GM21576 (cell line): ENCODE measurements at regions not wholly inside any gene's neighbourhood (a gene's known extent, or its start where the extent isn't known, plus 50 kb on each side); places are given as distances from the start of the nearest gene placed in this dataset.

Source experiments
- ATAC-seq: cut with Tn5 transposase; IDR thresholded peaks from one replicate; pipeline ENCODE4 v1.9.1; 2021; ENCODE audit warnings: mild to moderate bottlenecking, moderate library complexity; ENCODE audit not compliant: unreplicated experiment

DNA sequence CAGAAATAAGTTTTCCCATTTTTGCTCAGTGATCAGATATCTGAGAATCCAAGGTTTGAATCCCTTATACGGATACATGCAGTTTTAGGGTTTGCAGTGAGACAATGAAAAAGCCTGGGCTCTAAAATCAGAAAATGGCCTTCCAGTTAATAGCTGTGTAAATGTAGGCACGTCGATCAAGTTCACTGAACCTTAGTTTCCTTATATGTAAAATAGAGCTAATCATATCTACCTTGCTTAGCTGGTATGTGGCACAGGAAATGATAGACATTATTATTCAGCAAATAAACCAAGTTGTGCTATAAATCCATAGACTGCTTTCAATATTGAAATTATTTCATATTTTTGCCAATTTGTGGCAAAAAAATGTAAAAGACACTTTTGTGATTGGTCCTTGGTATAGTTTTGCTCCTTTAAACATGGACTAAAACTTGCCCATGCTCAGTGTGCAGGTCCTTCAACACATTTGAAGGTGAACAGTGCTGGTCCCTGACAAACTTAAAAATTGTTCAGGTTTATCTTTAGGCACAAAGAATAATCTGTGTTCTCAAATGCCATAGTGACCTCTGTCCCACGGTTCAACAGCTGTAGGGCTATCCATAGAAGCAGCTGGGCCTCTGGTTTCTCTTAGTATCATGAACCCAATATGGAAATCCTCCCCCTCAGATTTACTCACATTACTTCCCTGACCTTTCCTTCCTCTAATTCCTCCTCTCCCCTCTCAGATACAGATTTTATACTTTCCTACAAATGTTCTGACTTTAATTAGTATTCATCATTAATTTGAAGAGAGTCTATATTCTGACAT, 51.0 kb downstream of the CCDC54 start:
- ATAC-seq = no peak

DNA sequence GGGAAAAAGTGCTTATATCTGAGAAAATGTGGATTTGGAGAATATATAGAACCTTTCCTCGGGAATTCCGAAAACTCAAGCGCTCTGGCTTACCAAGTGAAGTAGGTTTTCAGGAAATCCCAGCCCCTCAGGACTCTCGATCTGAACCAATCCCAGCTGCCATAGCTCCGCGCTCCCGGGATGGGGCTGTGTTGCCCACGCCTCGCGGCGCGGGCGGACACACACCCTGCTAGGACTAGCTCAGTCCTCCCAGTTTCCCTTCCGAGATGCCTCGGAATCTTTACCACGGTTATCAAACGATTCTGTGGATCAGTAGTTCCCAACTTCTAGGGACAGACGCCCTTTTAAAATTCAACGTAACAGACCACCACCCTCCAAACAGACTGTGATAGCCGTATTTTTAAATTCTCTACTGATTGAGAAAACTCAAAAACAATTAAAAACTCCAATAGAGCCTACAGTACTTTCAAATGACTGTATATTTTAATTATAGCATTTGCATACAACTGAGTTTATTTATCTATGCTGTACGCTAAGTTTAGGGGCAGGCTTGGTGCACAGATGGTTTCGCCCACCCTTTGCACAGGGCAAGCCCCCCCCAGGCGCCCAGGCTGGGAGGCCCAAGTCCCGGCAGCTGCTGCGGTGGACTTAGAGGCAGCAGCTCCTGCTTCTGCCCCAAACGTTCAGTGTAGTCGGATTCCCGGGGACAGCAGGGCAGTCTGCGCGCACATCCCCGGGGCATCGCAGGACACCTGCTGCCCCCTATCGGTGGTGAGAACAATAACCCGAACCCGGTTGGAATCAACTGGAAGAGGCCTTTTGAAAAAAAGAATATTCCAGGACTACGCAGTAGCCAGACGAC, 52.3 kb downstream of the CCDC54 start:
- peak; percentile 60 for ATAC-seq

DNA sequence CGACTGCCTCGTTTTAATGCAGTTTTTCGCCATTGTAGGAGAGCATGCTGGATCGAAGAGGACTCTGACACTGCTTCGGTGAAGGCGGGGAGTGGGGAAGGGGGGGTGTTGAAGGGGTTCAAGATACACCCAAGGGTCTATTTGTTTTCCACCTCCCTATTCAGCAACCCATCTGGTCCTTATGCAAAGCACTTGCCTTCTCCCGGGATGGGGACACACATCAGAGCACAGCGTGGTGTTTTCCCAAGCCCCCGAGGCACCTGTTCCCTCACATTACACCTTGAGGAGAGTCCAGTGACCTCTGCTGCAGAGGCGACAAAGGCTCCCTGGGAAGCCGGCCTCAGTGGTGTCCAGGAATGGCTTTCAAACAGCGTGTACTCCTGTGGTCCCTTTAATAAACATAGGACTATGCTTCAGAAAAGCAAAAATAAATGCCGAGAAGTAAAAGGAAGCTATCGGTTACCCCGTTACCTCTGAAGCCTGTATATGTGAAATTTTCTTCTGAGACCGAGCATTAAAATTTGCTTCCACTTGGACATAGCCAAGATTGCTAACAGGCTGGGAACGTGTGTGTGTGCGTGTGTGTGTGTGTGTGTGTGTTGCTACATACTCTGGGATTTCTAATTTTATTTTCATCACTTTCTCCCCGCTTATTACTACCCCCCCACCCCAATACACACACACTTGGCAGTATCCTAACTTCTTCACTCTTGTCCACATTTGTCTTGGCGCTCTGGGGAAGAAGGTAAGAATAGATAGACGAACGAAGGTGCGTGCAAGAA, 53.2 kb downstream of the CCDC54 start:
- ATAC-seq = no peak

DNA sequence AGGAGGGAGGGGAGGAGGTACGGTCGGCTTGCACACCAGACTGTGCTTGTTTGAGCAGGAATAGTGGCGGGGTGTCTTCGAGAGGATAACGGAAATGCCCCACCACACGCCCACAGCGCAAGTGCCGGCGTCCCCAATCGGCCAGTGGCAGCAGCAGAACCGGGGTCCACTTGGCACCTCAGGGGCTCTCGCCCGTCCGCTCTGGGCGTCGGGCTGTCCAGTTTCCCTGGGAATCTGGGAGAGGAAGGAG, 53.7 kb downstream of the CCDC54 start:
- peak; percentile 23 for ATAC-seq

DNA sequence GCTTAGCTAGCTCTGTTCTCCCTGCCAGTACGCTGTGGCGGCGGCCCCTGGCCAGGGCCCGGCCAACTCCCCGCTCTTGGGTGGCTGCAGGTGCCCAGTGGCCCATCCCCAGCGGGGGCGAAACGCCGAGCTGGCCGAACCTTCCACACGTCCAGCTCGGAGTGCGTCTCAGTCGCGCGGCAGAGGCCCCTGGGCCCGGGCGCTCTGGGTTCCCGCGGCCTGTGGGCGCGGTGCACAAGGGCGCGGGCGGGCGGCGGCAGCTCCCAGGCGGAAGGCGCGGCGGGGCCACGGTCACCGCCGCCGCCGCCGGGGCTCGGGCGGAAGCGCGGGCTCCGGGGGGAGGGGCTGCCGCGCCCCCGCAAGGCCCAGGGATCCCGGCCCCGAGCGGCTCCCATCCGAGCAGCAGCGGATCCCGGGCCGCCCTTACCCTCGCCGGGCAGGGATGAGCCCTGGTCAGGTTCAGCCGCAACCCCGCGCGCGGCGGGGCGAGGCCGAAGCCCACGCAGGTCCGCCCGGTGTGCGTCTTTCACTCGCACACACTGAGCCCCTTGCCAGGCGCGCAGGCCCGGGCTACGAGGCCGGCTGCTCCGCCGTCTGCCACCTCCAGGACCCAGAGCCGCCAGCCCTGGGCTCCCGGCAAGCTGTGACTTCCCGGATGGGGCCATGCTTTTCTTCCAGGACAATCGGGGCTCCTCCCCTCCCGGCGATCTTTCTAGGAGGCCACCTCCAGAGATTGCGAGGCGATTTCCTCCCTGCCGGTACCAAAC, 54.2 kb downstream of the CCDC54 start:
- ATAC-seq = peak; percentile 57

DNA sequence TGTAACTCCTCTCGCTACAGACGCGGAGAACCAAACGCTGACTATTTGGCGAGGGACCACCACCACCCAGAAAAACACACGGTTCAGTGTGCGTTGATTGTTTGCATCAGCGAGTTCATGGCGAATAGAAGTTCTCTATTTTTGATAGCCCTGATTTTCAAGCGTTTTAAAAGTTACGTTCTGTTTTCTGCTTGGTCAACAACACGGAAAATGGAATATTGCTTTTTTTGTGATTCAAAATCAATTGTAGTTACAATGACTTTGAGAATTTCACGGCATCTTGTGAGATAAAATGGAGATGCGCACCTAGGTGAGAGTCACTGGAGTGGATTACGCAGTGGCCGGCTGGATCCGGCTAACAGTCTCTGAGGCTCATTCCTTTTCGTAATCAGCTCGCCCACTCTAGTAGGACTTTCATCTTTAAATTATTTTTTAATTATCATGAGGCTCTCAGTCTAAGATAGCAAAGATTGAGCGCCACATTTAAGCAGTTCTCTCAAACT, 54.8 kb downstream of the CCDC54 start:
- ATAC-seq = no peak

GRCh38 chr3:107432646-107433045, 55.4 kb downstream of the CCDC54 start:
- no peak for ATAC-seq

- ATAC-seq = no peak
These were observed 58.8 kb downstream of the CCDC54 start for GRCh38 chr3:107436029-107436428.

GRCh38 chr3:107438671-107439070, 61.4 kb downstream of the CCDC54 start:
- no peak for ATAC-seq

DNA sequence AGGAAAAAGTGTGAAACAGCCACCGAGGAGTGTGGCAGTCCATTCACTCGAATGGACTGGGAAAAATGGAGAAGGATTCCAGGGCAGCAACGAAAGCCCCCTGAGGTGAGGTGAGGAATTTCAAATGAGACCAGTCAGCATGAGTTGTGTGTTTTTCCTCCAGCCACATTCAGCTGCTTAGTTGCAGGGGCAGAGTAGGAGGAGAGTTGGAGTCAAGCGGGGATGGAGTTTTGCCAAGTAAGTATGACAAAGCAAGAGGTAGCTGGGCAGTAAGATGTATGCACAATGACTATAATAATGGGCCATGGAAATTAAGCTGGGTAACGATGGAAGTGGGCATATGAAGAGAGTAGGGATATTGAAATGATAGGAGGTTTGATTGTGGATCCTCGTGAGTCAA, 64.4 kb downstream of the CCDC54 start:
- ATAC-seq = no peak

GRCh38 chr3:107443461-107443860, 66.2 kb downstream of the CCDC54 start:
- ATAC-seq = no peak

DNA sequence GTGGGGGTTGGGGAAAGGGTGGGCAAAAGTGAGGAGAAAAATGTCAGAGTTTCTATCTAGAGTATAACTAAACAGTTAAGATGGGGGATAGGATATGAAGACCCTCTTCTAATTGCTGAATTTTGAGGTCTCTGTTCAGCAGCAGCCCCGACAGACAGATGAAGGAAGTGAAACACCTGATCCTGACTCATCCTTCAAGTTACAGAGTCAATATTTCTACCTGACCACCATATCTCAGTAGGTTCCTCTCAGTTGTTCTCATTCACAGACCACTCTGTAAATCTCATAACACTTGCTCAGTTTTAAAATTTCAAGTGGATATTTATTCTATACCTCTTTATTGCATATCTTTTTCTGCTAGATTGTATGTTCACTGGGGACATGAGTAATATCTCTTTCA, 69.5 kb downstream of the CCDC54 start:
- ATAC-seq = peak; percentile 84

- ATAC-seq = no peak
These were observed 72.4 kb upstream of the BBX start for GRCh38 chr3:107450254-107450893.

DNA sequence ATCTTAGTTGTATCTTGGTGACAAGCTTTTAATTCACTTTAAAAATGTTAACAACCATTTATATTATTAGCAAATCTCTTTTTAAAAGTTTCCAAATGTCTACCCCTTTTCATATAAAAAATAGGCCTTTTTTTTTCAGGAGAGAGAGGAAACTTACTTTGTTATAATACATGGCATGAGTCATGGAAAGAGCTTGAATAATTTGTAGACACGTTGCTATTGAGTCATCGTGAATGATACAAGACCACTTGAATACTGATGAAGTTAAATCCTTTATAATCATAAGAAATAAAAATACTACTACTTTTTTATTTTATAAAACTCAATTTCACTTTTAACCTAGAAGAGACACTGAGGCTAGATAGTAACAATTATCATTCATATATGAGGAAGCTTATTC, 70.3 kb upstream of the BBX start:
- ATAC-seq = no peak

DNA sequence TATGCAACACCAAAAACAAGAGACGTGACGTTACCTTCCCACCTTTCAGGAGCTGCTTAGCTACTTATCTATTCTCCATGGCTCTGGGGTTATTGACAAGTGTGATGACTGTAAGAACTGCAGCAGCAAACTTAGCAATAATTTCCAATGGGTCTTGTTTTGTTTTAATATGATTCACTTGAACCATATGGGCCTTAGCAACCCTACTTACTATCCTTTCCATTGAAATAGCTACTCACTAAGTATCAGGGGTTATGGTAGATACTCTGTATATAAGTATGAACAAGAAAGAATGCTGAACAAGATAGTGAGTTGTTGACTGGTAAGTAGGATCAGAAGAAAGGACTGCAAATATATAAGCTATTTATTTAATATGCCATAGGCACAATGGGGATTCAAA, 69.3 kb upstream of the BBX start:
- no peak for ATAC-seq

- no peak for ATAC-seq
These were observed 67.1 kb upstream of the BBX start for GRCh38 chr3:107455621-107456020.

DNA sequence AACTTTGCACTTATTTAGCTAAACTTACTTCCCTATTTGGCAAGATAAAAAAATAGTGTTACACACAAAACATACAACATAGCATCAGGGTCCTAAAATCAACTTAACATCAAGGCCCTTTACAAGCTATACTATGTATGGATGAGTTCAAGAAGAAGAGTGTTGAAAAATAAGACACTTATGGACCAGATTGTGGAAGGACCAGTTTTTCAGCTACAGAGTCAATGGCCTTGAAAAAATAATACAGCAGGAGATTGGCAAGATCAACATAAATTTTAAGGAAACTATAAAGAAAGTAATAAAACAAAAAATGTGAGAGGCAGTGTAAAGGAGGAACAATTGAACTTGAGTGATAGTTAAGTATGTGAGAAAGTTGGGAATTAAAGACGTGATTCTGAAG, 66.3 kb upstream of the BBX start:
- ATAC-seq = no peak

DNA sequence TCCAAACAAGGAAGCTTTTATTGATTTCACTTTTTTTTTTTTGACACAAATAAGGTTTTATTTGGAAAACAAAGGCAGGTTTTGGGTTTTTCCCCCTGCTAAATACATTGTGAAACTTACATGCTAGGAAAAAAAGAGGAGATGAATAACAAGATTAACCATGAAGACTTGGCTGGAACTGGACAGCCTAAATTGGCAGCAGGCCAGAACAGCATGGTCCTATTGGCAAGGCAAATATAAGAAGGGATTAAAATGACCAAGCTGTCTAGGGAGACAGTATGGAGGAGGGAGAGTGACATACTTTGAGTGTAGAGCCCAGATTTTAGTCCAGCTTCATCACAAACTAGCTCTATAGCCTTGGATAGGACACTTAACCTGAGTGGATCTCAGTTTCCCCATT, 63.9 kb upstream of the BBX start:
- ATAC-seq = no peak

DNA sequence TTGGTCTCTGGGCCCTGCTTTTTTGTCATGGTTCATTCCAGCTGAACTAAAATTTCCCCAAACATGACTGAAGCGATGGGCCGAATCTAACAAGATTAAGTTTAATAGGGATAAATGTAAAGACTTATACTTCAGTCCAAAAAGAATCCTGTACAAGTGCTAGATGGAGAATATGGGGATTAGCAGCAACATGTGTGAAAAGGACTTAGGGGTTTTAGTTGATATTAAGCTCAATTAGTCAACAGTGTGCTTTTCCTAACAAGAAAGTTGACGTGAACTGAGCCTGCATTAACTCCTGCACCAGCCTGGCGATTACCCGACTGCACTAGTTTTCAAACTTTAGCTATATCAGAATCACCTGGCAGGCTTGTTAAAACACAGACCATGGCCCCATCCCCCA, 61.0 kb upstream of the BBX start:
- no peak for ATAC-seq

- no peak for ATAC-seq
These were observed 58.7 kb upstream of the BBX start for GRCh38 chr3:107464037-107464436.
